HCT116 (cell line): ENCODE measurements at regions not wholly inside any gene's neighbourhood (a gene's known extent, or its start where the extent isn't known, plus 50 kb on each side); places are given as distances from the start of the nearest gene placed in this dataset.

Experiments used
- ATAC-seq: fragments of 200-7000 bp; cut with Tn5 transposase; 2 replicates; pipeline ENCODE4 v1.9.1; 2020; ENCODE audit warnings: mild to moderate bottlenecking, moderate library complexity
- BruUV-seq: library from RNA; stranded (reverse); fragments of 400-500 nt; replicated peaks from 2 replicates; lab custom pipeline; 2021; lab: Mats Ljungman, UMichigan
- CTCF ChIA-PET: fragments of 300-600 bp; sonication (Branson Sonifier 250); formaldehyde crosslinking; loops from one replicate; lab custom pipeline; 2021; ENCODE audit warnings: antibody characterized with exemption; lab: Charles Lee
- POLR2A ChIA-PET: fragments of 300-600, 350-600 bp; sonication (Branson Sonifier 250); formaldehyde crosslinking; loops from one replicate; lab custom pipeline; 2021; ENCODE audit warnings: antibody characterized with exemption; lab: Charles Lee
- RAD21 ChIA-PET, 2 experiments: fragments of 300-600 bp; sonication (Branson Sonifier 250); formaldehyde crosslinking; loops; one replicate each; lab custom pipeline; 2023; ENCODE audit warnings: low total read pairs in 2 of 2; ENCODE audit not compliant: uncharacterized antibody in 2 of 2, unreplicated experiment in 2 of 2, low non-redundant PET in 1 of 2; lab: Charles Lee
- DNase-seq: peaks from one replicate; pipeline ENCODE4 v3.0.0-alpha.2; 2010; ENCODE audit warnings: low read depth, low spot score
- H2AFZ ChIP-seq: fragments of 200-600 bp; shearing (Covaris generic), sonication (generic); 2 replicates; pipeline ENCODE4 v1.6.1; 2017; ENCODE audit warnings: low read depth, mixed run types, mixed read lengths, antibody characterized with exemption, low read length; ENCODE audit not compliant: poor library complexity, severe bottlenecking
- H3K27ac ChIP-seq: 2 replicates; pipeline ENCODE4 v1.5.1; 2012; ENCODE audit warnings: low read depth, low read length
- H3K27me3 ChIP-seq: fragments of 200-600 bp; sonication (generic); 2 replicates; pipeline ENCODE4 v1.6.1; 2016; ENCODE audit warnings: mixed run types, low read length, mixed read lengths; ENCODE audit not compliant: insufficient read depth
- H3K36me3 ChIP-seq, 2 experiments: fragments of 200-500 bp in 1 of 2; fragments of 200-600 bp in 1 of 2; sonication (Bioruptor generic) in 1 of 2; sonication (generic) in 1 of 2; 2 replicates each; pipeline versions ENCODE4 v1.5.1 to v1.6.1; 2014 to 2016; ENCODE audit warnings: low read length in 2 of 2, inconsistent platforms in 1 of 2, mixed read lengths in 1 of 2, mixed run types in 1 of 2; ENCODE audit not compliant: insufficient read depth in 2 of 2, control insufficient read depth in 1 of 2
- H3K4me1 ChIP-seq, 2 experiments: fragments of 200-600 bp in 1 of 2; sonication (generic) in 1 of 2; 2 replicates each; pipeline versions ENCODE4 v1.5.1 to v1.6.1; 2012 to 2017; ENCODE audit warnings: low read length in 2 of 2, inconsistent platforms in 1 of 2, mild to moderate bottlenecking in 1 of 2, mixed read lengths in 1 of 2, mixed run types in 1 of 2, moderate library complexity in 1 of 2; ENCODE audit not compliant: insufficient read depth in 2 of 2, control insufficient read depth in 1 of 2
- H3K4me2 ChIP-seq: fragments of 200-600 bp; sonication (generic); 2 replicates; pipeline ENCODE4 v1.6.1; 2017; ENCODE audit warnings: mixed run types, low read length, mixed read lengths
- H3K4me3 ChIP-seq, 2 experiments: fragments of 200-600 bp in 1 of 2; sonication (generic) in 1 of 2; replicated peaks in 1 of 2; 2 replicates each; pipeline ENCODE4 v1.5.1; 2011 to 2016; ENCODE audit warnings: low read length in 2 of 2, control low read depth in 1 of 2, low read depth in 1 of 2, mild to moderate bottlenecking in 1 of 2, mixed read lengths in 1 of 2, mixed run types in 1 of 2
- H3K79me2 ChIP-seq: fragments of 200-600 bp; sonication (generic); 2 replicates; pipeline ENCODE4 v1.6.1; 2017; ENCODE audit warnings: mild to moderate bottlenecking, mixed run types, low read length, moderate library complexity, mixed read lengths; ENCODE audit not compliant: insufficient read depth
- H3K9ac ChIP-seq: fragments of 200-600 bp; sonication (generic); 2 replicates; pipeline ENCODE4 v1.6.1; 2016; ENCODE audit warnings: low read length, mixed read lengths
- H3K9me2 ChIP-seq: fragments of 200-600 bp; sonication (generic), shearing (Covaris generic); 2 replicates; pipeline ENCODE4 v1.6.1; 2017; ENCODE audit warnings: mixed run types, mild to moderate bottlenecking, moderate library complexity; ENCODE audit not compliant: insufficient read depth
- H3K9me3 ChIP-seq, 2 experiments: fragments of 200-500 bp in 1 of 2; fragments of 200-600 bp in 1 of 2; sonication (Bioruptor generic) in 1 of 2; sonication (generic) in 1 of 2; 2 replicates each; pipeline ENCODE4 v1.6.1; 2014 to 2017; ENCODE audit warnings: low read length in 2 of 2, mixed read lengths in 2 of 2, inconsistent platforms in 1 of 2, low read depth in 1 of 2, mild to moderate bottlenecking in 1 of 2, mixed run types in 1 of 2, moderate library complexity in 1 of 2; ENCODE audit not compliant: control insufficient read depth in 1 of 2, insufficient read depth in 1 of 2
- H4K20me1 ChIP-seq: fragments of 200-600 bp; sonication (generic), shearing (Covaris generic); 2 replicates; pipeline ENCODE4 v1.6.1; 2017; ENCODE audit warnings: mixed run types, mild to moderate bottlenecking, moderate library complexity; ENCODE audit not compliant: insufficient read depth
- CTCF ChIP-seq, 3 experiments: fragments of 200-600 bp in 1 of 3; sonication (generic) in 1 of 3; IDR thresholded peaks in 2 of 3; conservative IDR thresholded peaks in 1 of 3; 2 replicates each; pipeline ENCODE4 v1.5.1; 2012 to 2017; ENCODE audit warnings: low read depth in 2 of 3, low read length in 2 of 3, antibody characterized with exemption in 1 of 3, borderline replicate concordance in 1 of 3, control low read depth in 1 of 3, mild to moderate bottlenecking in 1 of 3, mixed read lengths in 1 of 3, mixed run types in 1 of 3, moderate library complexity in 1 of 3; ENCODE audit not compliant: insufficient read depth in 1 of 3
- JUND ChIP-seq: IDR thresholded peaks from 2 replicates; pipeline ENCODE4 v1.6.1; 2012
- SP1 ChIP-seq: IDR thresholded peaks from 2 replicates; pipeline ENCODE4 v1.6.1; 2012; ENCODE audit warnings: low read depth
- TCF7L2 ChIP-seq: IDR thresholded peaks from 2 replicates; pipeline ENCODE4 v1.7.0; 2011; ENCODE audit warnings: borderline replicate concordance, inconsistent platforms; ENCODE audit not compliant: insufficient read depth, insufficient read length; ENCODE audit errors: extremely low read depth
- YY1 ChIP-seq: IDR thresholded peaks from 2 replicates; pipeline ENCODE4 v1.6.1; 2011; ENCODE audit warnings: low read length, low read depth, moderate library complexity, mild to moderate bottlenecking; ENCODE audit not compliant: insufficient replicate concordance; ENCODE audit errors: extremely low read depth
- intact Hi-C: fragments of 100-400 bp; cut with micrococcal nuclease; formaldehyde crosslinking; loops from 2 replicates; pipeline ENCODE4 v1.10.0; 2022
- TF ChIP-seq, protein P1 (sequence below): IDR thresholded peaks from 2 replicates; pipeline ENCODE4 v1.6.1; 2011; ENCODE audit warnings: mild to moderate bottlenecking, low read length, moderate library complexity; ENCODE audit not compliant: insufficient replicate concordance; ENCODE audit errors: extremely low read depth

DNA sequence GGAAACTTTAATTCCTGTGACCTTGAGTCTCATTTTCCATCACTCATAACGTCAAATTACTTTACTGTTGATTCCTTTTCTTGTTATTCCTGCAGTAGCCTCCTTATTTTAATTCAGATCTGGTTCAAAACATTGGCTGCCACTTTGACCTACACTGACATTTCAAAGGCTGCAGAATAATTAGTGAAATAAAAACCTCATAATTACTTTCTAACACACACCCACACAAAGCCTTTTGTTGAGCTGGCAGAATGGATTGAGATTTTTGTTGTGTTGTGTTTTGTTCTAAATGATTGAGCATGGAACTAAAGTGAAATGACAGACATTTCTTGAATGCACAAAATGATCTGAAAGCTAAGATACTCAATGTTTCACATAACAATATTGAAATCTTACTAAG lies 507.5 kb upstream of the STXBP6 start:
- Histone ChIP-seq H3K36me3 (no peaks in the 10 kb centered on the region), H3K9me3 (peaks cover 5 to 14% of the 10 kb centered on the region in 2 experiments; a peak in 2 of 4 replicates), H3K4me1 (no peaks in the 10 kb centered on the region), H4K20me1 (no peaks in the 10 kb centered on the region), H2AFZ (no peak overlapping the region), H3K9ac (no peak overlapping the region), H3K79me2 (no peaks in the 10 kb centered on the region), H3K9me2 (no peaks in the 10 kb centered on the region), H3K4me3 (no peak overlapping the region), H3K27me3 (no peaks in the 10 kb centered on the region), H3K27ac (no peak overlapping the region), H3K4me2 (no peak overlapping the region)
- TF ChIP-seq SP1, result no peak
- no peak for TF ChIP-seq TCF7L2
- TF ChIP-seq, protein P1, sequence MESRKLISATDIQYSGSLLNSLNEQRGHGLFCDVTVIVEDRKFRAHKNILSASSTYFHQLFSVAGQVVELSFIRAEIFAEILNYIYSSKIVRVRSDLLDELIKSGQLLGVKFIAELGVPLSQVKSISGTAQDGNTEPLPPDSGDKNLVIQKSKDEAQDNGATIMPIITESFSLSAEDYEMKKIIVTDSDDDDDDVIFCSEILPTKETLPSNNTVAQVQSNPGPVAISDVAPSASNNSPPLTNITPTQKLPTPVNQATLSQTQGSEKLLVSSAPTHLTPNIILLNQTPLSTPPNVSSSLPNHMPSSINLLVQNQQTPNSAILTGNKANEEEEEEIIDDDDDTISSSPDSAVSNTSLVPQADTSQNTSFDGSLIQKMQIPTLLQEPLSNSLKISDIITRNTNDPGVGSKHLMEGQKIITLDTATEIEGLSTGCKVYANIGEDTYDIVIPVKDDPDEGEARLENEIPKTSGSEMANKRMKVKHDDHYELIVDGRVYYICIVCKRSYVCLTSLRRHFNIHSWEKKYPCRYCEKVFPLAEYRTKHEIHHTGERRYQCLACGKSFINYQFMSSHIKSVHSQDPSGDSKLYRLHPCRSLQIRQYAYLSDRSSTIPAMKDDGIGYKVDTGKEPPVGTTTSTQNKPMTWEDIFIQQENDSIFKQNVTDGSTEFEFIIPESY, result no peak
- TF ChIP-seq YY1, result no peak
- TF ChIP-seq CTCF (IDR thresholded peaks at IDR 0.05 in 2 of 3, conservative IDR thresholded peaks at IDR 0.05 in 1 of 3; ENCODE audit: borderline replicate concordance in 1 of 3, insufficient read depth in 1 of 3, low read depth in 2 of 3, low read length in 2 of 3), result no peak
- TF ChIP-seq JUND, result no peak
- ChIA-PET RAD21 (no interaction called here), CTCF (no interaction called here), POLR2A (no interaction called here)
- DNase-seq (no peak), ATAC-seq (no peak)
- intact Hi-C loops, result no loop called here
- no TSS peak for BruUV-seq
